ENCODE measurements at regions not wholly inside any gene's neighbourhood (a gene's known extent, or its start where the extent isn't known, plus 50 kb on each side); places are given as distances from the start of the nearest gene placed in this dataset.

DNA sequence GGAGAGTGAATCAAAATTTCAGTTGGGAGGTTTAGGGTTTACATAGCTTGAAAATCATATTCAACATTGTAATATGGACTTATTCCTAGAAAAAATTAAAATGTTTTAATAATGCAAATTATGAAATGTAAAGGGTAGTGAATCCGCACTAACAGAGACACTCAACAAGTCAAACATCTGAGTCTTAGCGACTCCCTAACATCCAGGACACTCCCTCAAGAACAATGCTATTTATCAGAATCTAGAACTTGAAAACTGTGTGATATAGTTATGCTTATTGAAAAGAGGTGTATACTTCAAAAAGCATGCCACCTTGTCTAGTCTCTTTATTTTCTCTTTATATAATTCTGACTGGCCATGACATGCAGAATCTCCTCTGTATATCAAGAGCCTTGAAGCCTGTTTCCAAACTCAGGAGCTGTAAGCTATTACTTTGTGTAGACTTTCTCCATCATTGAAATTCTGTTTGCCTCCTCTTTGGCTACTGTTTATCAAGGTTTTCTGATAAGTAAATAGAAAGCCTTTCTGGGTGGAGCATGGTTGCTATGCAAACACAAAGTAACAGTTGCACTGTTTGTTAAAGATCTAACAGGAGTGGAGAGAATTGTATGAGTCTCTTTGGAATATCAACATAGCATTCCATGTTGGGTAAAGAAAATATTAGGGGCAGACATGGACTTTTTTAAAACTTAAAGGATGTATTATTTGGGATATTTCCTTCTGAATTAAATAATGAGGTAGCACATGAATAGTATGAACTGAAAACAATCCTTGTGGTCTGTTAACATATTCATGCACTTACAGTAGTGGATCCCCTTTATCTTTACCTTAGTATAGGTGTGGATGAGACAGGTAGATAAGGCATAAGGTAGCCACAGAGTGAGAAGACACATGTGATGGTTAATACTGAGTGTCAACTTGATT lies 56.4 kb upstream of the MBNL2 start:
- TF ChIP-seq, protein P1, sequence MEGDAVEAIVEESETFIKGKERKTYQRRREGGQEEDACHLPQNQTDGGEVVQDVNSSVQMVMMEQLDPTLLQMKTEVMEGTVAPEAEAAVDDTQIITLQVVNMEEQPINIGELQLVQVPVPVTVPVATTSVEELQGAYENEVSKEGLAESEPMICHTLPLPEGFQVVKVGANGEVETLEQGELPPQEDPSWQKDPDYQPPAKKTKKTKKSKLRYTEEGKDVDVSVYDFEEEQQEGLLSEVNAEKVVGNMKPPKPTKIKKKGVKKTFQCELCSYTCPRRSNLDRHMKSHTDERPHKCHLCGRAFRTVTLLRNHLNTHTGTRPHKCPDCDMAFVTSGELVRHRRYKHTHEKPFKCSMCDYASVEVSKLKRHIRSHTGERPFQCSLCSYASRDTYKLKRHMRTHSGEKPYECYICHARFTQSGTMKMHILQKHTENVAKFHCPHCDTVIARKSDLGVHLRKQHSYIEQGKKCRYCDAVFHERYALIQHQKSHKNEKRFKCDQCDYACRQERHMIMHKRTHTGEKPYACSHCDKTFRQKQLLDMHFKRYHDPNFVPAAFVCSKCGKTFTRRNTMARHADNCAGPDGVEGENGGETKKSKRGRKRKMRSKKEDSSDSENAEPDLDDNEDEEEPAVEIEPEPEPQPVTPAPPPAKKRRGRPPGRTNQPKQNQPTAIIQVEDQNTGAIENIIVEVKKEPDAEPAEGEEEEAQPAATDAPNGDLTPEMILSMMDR (IDR thresholded peaks at IDR 0.05) = no peak
- no peak for TF ChIP-seq EZH2 (IDR thresholded peaks at IDR 0.05; ENCODE audit: borderline replicate concordance, insufficient read depth, low read depth, low read length, poor library complexity, severe bottlenecking)

Data from B cell (primary cell).